ENCODE measurements at regions not wholly inside any gene's neighbourhood (a gene's known extent, or its start where the extent isn't known, plus 50 kb on each side); places are given as distances from the start of the nearest gene placed in this dataset.
A peak's percentile ranks its signal among the peaks of the same experiment; 100 is the strongest.

GRCh38 chr2:142598846-142599245, 278.6 kb upstream of the KYNU start:
- Histone ChIP-seq H3K36me3 (replicated peaks in 1 of 2; ENCODE audit: control insufficient read depth in 1 of 2, insufficient read depth in 2 of 2, low read length in 1 of 2) (no peaks in the 10 kb centered on the region), H4K20me1 (ENCODE audit: insufficient read depth) (no peaks in the 10 kb centered on the region), H2AFZ (ENCODE audit: low read depth) (no peak overlapping the region), H3F3A (replicated peaks; ENCODE audit: insufficient read depth) (no peaks in the 10 kb centered on the region), H3K27ac (ENCODE audit: low read depth in 2 of 2, low read length in 1 of 2) (no peak overlapping the region), H3K4me3 (ENCODE audit: low read depth in 2 of 2, low read length in 1 of 2) (no peak overlapping the region), H3K4me2 (no peak overlapping the region), H3K27me3 (ENCODE audit: insufficient read depth) (no peaks in the 10 kb centered on the region), H3K79me2 (ENCODE audit: insufficient read depth) (no peaks in the 10 kb centered on the region), H3K9me2 (no peaks in the 10 kb centered on the region), H3K9ac (no peak overlapping the region), H3K4me1 (ENCODE audit: control insufficient read depth in 1 of 2, insufficient read depth in 2 of 2, low read depth in 1 of 2, low read length in 1 of 2) (peaks cover 0 to 2% of the 10 kb centered on the region in 2 experiments; a peak in 1 of 4 replicates), H3K9me3 (no peaks in the 10 kb centered on the region)
- POLR2A ChIA-PET: no interaction called here
- DNase-seq: no peak
- CTCF ChIA-PET: no interaction called here
- no peak for TF ChIP-seq ZBTB33 (IDR thresholded peaks at IDR 0.05; ENCODE audit: borderline replicate concordance, low read depth)
- TF ChIP-seq IRF3 (IDR thresholded peaks at IDR 0.05; ENCODE audit: low read depth, low read length): no peak
- TF ChIP-seq GATA2 (CRISPR knock-in tag; IDR thresholded peaks at IDR 0.05): no peak
- no peak for TF ChIP-seq CTCF (IDR thresholded peaks at IDR 0.05)

GRCh38 chr2:142596334-142597088, 281.0 kb upstream of the KYNU start:
- Histone ChIP-seq H3F3A (replicated peaks; ENCODE audit: insufficient read depth) (no peaks in the 10 kb centered on the region), H3K36me3 (replicated peaks in 1 of 2; ENCODE audit: control insufficient read depth in 1 of 2, insufficient read depth in 2 of 2, low read length in 1 of 2) (no peaks in the 10 kb centered on the region), H3K79me2 (ENCODE audit: insufficient read depth) (no peaks in the 10 kb centered on the region), H3K27me3 (ENCODE audit: insufficient read depth) (no peaks in the 10 kb centered on the region), H3K9me3 (no peaks in the 10 kb centered on the region), H3K27ac (ENCODE audit: low read depth in 2 of 2, low read length in 1 of 2) (peak overlapping the region in 1 of 2 experiments; percentile 17; a peak in 1 of 4 replicates), H3K4me3 (ENCODE audit: low read depth in 2 of 2, low read length in 1 of 2) (no peak overlapping the region), H3K4me1 (ENCODE audit: control insufficient read depth in 1 of 2, insufficient read depth in 2 of 2, low read depth in 1 of 2, low read length in 1 of 2) (peaks cover 0 to 2% of the 10 kb centered on the region in 2 experiments; a peak in 1 of 4 replicates), H3K9me2 (no peaks in the 10 kb centered on the region), H2AFZ (ENCODE audit: low read depth) (no peak overlapping the region), H3K9ac (no peak overlapping the region), H3K4me2 (no peak overlapping the region), H4K20me1 (ENCODE audit: insufficient read depth) (no peaks in the 10 kb centered on the region)
- WGBS (ENCODE audit: low lambda C conversion rate): 58% methylated on average over 2 of the region's 2 CpGs
- CTCF ChIA-PET: interaction anchor here (1.3 kb wide), 1 partner anchor 8 kb away, joined by 3 read pairs; no protein-coding TSS in a partner anchor
- no peak for DNase-seq
- POLR2A ChIA-PET: no interaction called here
- TF ChIP-seq REST (IDR thresholded peaks at IDR 0.05; ENCODE audit: low read depth, low read length): no peak
- TF ChIP-seq USF2 (IDR thresholded peaks at IDR 0.05; ENCODE audit: borderline replicate concordance, low read depth, low read length): no peak
- TF ChIP-seq GABPA (IDR thresholded peaks at IDR 0.05; ENCODE audit: low read depth): no peak
- TF ChIP-seq CTCF (IDR thresholded peaks at IDR 0.05): no peak
- no peak for TF ChIP-seq CHD2 (IDR thresholded peaks at IDR 0.05; ENCODE audit: low read length, partially characterized antibody)
- no peak for TF ChIP-seq RFX5 (IDR thresholded peaks at IDR 0.05; ENCODE audit: low read length)
- TF ChIP-seq NFIC (IDR thresholded peaks at IDR 0.05; ENCODE audit: borderline replicate concordance): no peak
- no peak for TF ChIP-seq TEAD4 (IDR thresholded peaks at IDR 0.05; ENCODE audit: borderline replicate concordance, insufficient read depth)
- no peak for TF ChIP-seq MXI1 (IDR thresholded peaks at IDR 0.05; ENCODE audit: low read depth, low read length)
- TF ChIP-seq POLR2AphosphoS5 (IDR thresholded peaks at IDR 0.05; ENCODE audit: low read depth, low read length): no peak
